Neural progenitor cell (in vitro differentiated cells): ENCODE measurements at regions not wholly inside any gene's neighbourhood (a gene's known extent, or its start where the extent isn't known, plus 50 kb on each side); places are given as distances from the start of the nearest gene placed in this dataset.

Source experiments
- EZH2phosphoT487 ChIP-seq: fragments of 200-600 bp; sonication (generic); IDR thresholded peaks from 2 replicates; pipeline ENCODE4 v1.6.1; 2017; ENCODE audit warnings: antibody characterized with exemption
- TF ChIP-seq, protein P1 (sequence below): fragments of 200-600 bp; sonication (generic); IDR thresholded peaks from 2 replicates; pipeline ENCODE4 v1.5.1; 2017; ENCODE audit warnings: antibody characterized with exemption, mild to moderate bottlenecking

DNA sequence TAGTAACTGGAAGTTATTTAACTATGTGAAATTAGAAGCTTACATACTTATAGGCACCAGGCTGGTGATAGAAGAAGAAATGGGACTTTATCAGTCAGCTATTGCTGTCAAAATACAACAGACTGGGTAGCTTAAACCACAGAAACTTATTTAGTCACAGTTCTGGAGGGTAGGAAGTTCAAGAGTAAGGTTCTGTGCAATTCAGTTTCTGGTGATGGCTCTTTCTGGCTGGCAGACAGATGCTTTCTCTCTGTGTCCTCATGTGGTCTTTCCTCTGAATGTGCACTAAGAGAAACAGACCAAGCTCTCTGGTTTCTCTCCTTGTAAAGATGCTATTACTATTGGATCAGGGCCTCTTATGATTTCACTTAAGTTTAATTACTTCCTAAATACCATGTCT, 92.1 kb upstream of the ANKRD50 start:
- TF ChIP-seq, protein P1, sequence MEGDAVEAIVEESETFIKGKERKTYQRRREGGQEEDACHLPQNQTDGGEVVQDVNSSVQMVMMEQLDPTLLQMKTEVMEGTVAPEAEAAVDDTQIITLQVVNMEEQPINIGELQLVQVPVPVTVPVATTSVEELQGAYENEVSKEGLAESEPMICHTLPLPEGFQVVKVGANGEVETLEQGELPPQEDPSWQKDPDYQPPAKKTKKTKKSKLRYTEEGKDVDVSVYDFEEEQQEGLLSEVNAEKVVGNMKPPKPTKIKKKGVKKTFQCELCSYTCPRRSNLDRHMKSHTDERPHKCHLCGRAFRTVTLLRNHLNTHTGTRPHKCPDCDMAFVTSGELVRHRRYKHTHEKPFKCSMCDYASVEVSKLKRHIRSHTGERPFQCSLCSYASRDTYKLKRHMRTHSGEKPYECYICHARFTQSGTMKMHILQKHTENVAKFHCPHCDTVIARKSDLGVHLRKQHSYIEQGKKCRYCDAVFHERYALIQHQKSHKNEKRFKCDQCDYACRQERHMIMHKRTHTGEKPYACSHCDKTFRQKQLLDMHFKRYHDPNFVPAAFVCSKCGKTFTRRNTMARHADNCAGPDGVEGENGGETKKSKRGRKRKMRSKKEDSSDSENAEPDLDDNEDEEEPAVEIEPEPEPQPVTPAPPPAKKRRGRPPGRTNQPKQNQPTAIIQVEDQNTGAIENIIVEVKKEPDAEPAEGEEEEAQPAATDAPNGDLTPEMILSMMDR: no peak
- TF ChIP-seq EZH2phosphoT487: no peak
